HG03378 (cell line): ENCODE measurements at regions not wholly inside any gene's neighbourhood (a gene's known extent, or its start where the extent isn't known, plus 50 kb on each side); places are given as distances from the start of the nearest gene placed in this dataset.

Experiments
- ATAC-seq: cut with Tn5 transposase; IDR thresholded peaks from one replicate; pipeline ENCODE4 v1.9.1; 2021; ENCODE audit warnings: mild to moderate bottlenecking, moderate library complexity; ENCODE audit not compliant: unreplicated experiment

- ATAC-seq, result no peak
These were observed 126.4 kb upstream of the KIRREL3 start for GRCh38 chr11:127126986-127127385.

GRCh38 chr11:127119356-127119755 is 118.8 kb upstream of the KIRREL3 start:
- ATAC-seq, result no peak

- ATAC-seq, result no peak
These were observed 118.2 kb upstream of the KIRREL3 start for GRCh38 chr11:127118811-127119210.

- no peak for ATAC-seq
These were observed 116.7 kb upstream of the KIRREL3 start for GRCh38 chr11:127117231-127117739.

GRCh38 chr11:127115844-127116243 is 115.3 kb upstream of the KIRREL3 start:
- ATAC-seq, result no peak

GRCh38 chr11:127114035-127114434 is 113.5 kb upstream of the KIRREL3 start:
- ATAC-seq, result no peak

GRCh38 chr11:127110542-127110941 is 110.0 kb upstream of the KIRREL3 start:
- ATAC-seq, result no peak

- ATAC-seq, result no peak
These were observed 109.4 kb upstream of the KIRREL3 start for GRCh38 chr11:127109796-127110480.

- ATAC-seq, result no peak
These were observed 108.3 kb upstream of the KIRREL3 start for GRCh38 chr11:127108838-127109237.

GRCh38 chr11:127106938-127107337 is 106.4 kb upstream of the KIRREL3 start:
- no peak for ATAC-seq

GRCh38 chr11:127105593-127106541 is 105.3 kb upstream of the KIRREL3 start:
- ATAC-seq, result no peak

GRCh38 chr11:127103586-127104388 is 103.2 kb upstream of the KIRREL3 start:
- no peak for ATAC-seq

- ATAC-seq, result no peak
These were observed 98.1 kb upstream of the KIRREL3 start for GRCh38 chr11:127098684-127099083.

GRCh38 chr11:127080735-127081134 is 80.2 kb upstream of the KIRREL3 start:
- no peak for ATAC-seq

- ATAC-seq, result no peak
These were observed 75.2 kb upstream of the KIRREL3 start for GRCh38 chr11:127075758-127076157.

GRCh38 chr11:127074151-127074761 is 73.7 kb upstream of the KIRREL3 start:
- peak; percentile 93 for ATAC-seq

GRCh38 chr11:127073621-127074020 is 73.1 kb upstream of the KIRREL3 start:
- ATAC-seq, result no peak

GRCh38 chr11:127071606-127072005 is 71.0 kb upstream of the KIRREL3 start:
- no peak for ATAC-seq

- no peak for ATAC-seq
These were observed 70.2 kb upstream of the KIRREL3 start for GRCh38 chr11:127070808-127071207.

- ATAC-seq, result no peak
These were observed 66.0 kb upstream of the KIRREL3 start for GRCh38 chr11:127066401-127067090.
